SU-DHL-6 (cell line): ENCODE measurements at regions not wholly inside any gene's neighbourhood (a gene's known extent, or its start where the extent isn't known, plus 50 kb on each side); places are given as distances from the start of the nearest gene placed in this dataset.

ENCODE experiments used
- H2AFZ ChIP-seq: fragments of 200-600 bp; sonication (generic); 2 replicates; pipeline ENCODE4 v1.6.1; 2014; ENCODE audit warnings: low read depth, mild to moderate bottlenecking, moderate library complexity, mixed read lengths, antibody characterized with exemption, low read length; ENCODE audit not compliant: severe bottlenecking
- H3F3A ChIP-seq: fragments of 200-600 bp; shearing (Covaris generic); 2 replicates; pipeline ENCODE4 v1.6.0; 2016; ENCODE audit warnings: antibody characterized with exemption, mild to moderate bottlenecking; ENCODE audit not compliant: insufficient read depth
- H3K27ac ChIP-seq: fragments of 200-600 bp; sonication (generic); 2 replicates; pipeline ENCODE4 v1.5.1; 2016; ENCODE audit warnings: low read depth, mild to moderate bottlenecking, low read length, moderate library complexity, mixed read lengths
- H3K27me3 ChIP-seq: fragments of 200-600 bp; sonication (generic), shearing (Covaris generic); 2 replicates; pipeline ENCODE4 v1.6.0; 2014; ENCODE audit warnings: mild to moderate bottlenecking, low read length
- H3K36me3 ChIP-seq: fragments of 200-600 bp; sonication (generic); 2 replicates; pipeline ENCODE4 v1.6.1; 2014; ENCODE audit warnings: mild to moderate bottlenecking, low read length, mixed read lengths
- H3K4me2 ChIP-seq: fragments of 300-600, 200-600 bp; shearing (Covaris generic), sonication (generic); 2 replicates; pipeline ENCODE4 v1.6.0; 2014; ENCODE audit warnings: low read length, low read depth, mild to moderate bottlenecking; ENCODE audit not compliant: poor library complexity, severe bottlenecking
- H3K4me3 ChIP-seq: fragments of 200-600 bp; sonication (generic); 2 replicates; pipeline ENCODE4 v1.5.1; 2014; ENCODE audit warnings: antibody characterized with exemption, low read length, mild to moderate bottlenecking, mixed read lengths; ENCODE audit not compliant: insufficient read depth, poor library complexity, severe bottlenecking
- H3K79me2 ChIP-seq: fragments of 200-600 bp; sonication (generic); 2 replicates; pipeline ENCODE4 v1.6.1; 2014; ENCODE audit warnings: mild to moderate bottlenecking, low read length, moderate library complexity; ENCODE audit not compliant: insufficient read depth
- H3K9ac ChIP-seq: fragments of 200-600 bp; sonication (generic); 2 replicates; pipeline ENCODE4 v1.7.0; 2014; ENCODE audit warnings: mild to moderate bottlenecking, low read length
- H3K9me2 ChIP-seq: fragments of 200-600 bp; sonication (generic); replicated peaks from 2 replicates; pipeline ENCODE4 v1.6.1; 2014; ENCODE audit warnings: low read length; ENCODE audit not compliant: insufficient read depth
- H3K9me3 ChIP-seq: fragments of 200-600 bp; sonication (generic); 2 replicates; pipeline ENCODE4 v1.6.1; 2014; ENCODE audit warnings: low read length, mixed read lengths; ENCODE audit not compliant: insufficient read depth
- H4K20me1 ChIP-seq: fragments of 200-600 bp; sonication (generic); 2 replicates; pipeline ENCODE4 v1.6.1; 2014; ENCODE audit warnings: low read depth, mild to moderate bottlenecking, antibody characterized with exemption, low read length, moderate library complexity, mixed read lengths
- CTCF ChIP-seq: fragments of 200-600 bp; sonication (generic); IDR thresholded peaks from one replicate; pipeline ENCODE4 v1.5.1; 2017; ENCODE audit warnings: antibody characterized with exemption, mild to moderate bottlenecking, low read length, moderate library complexity; ENCODE audit not compliant: insufficient read depth, poor library complexity, severe bottlenecking
- EZH2phosphoT487 ChIP-seq: fragments of 200-600 bp; sonication (generic), shearing (Covaris generic); conservative IDR thresholded peaks from 2 replicates; pipeline ENCODE4 v1.6.1; 2018; ENCODE audit warnings: mild to moderate bottlenecking, antibody characterized with exemption, low read length, moderate library complexity, mixed read lengths

- Histone ChIP-seq H3F3A (no peaks in the 10 kb centered on the region), H3K9me2 (no peaks in the 10 kb centered on the region), H3K36me3 (no peaks in the 10 kb centered on the region), H3K9me3 (no peaks in the 10 kb centered on the region), H3K9ac (no peak overlapping the region), H2AFZ (no peak overlapping the region), H3K27ac (no peak overlapping the region), H3K4me3 (no peak overlapping the region), H4K20me1 (no peaks in the 10 kb centered on the region), H3K79me2 (no peaks in the 10 kb centered on the region), H3K4me2 (no peak overlapping the region), H3K27me3 (0 out of 2 replicates have a peak, but pooled peaks cover 3% of the 10 kb centered on the region)
- TF ChIP-seq EZH2phosphoT487 (no peak), CTCF (no peak)
Measured at GRCh38 chr7:24172856-24173255, 111.1 kb upstream of the NPY start.

GRCh38 chr7:24175603-24176002, 108.4 kb upstream of the NPY start:
- Histone ChIP-seq H3K9me2 (no peaks in the 10 kb centered on the region), H3K27ac (no peak overlapping the region), H3K4me2 (no peak overlapping the region), H3K4me3 (no peak overlapping the region), H3K27me3 (0 out of 2 replicates have a peak, but pooled peaks cover 3% of the 10 kb centered on the region), H4K20me1 (no peaks in the 10 kb centered on the region), H3K36me3 (no peaks in the 10 kb centered on the region), H3K9me3 (no peaks in the 10 kb centered on the region), H3K79me2 (no peaks in the 10 kb centered on the region), H2AFZ (no peak overlapping the region), H3K9ac (no peak overlapping the region), H3F3A (no peaks in the 10 kb centered on the region)
- TF ChIP-seq EZH2phosphoT487 (no peak), CTCF (no peak)

GRCh38 chr7:24178811-24179570, 105.0 kb upstream of the NPY start:
- H3K4me3 ChIP-seq: no peak overlapping the region
- H3K36me3 ChIP-seq: no peaks in the 10 kb centered on the region; the same call in 1 of the 2 replicates
- H4K20me1 ChIP-seq: no peaks in the 10 kb centered on the region
- TF ChIP-seq CTCF: no peak
- TF ChIP-seq EZH2phosphoT487: no peak
- H3K27ac ChIP-seq: no peak overlapping the region
- H3K9me2 ChIP-seq: no peaks in the 10 kb centered on the region
- H3K27me3 ChIP-seq: 0 out of 2 replicates have a peak, but pooled peaks cover 3% of the 10 kb centered on the region
- no peak overlapping the region for H3K9ac ChIP-seq
- H3K79me2 ChIP-seq: no peaks in the 10 kb centered on the region
- H3K9me3 ChIP-seq: no peaks in the 10 kb centered on the region
- H3K4me2 ChIP-seq: no peak overlapping the region
- H2AFZ ChIP-seq: no peak overlapping the region
- no peaks in the 10 kb centered on the region for H3F3A ChIP-seq
